ENCODE measurements at regions not wholly inside any gene's neighbourhood (a gene's known extent, or its start where the extent isn't known, plus 50 kb on each side); places are given as distances from the start of the nearest gene placed in this dataset.

- peak; percentile 100 for DNase-seq (ENCODE audit: low spot score)
Measured at GRCh38 chr18:38940863-38941531, 1375.4 kb upstream of the CELF4 start.

- DNase-seq (ENCODE audit: low spot score) = no peak
Measured at GRCh38 chr18:38940475-38940862, 1374.9 kb upstream of the CELF4 start.

- DNase-seq (ENCODE audit: low spot score) = no peak
Measured at GRCh38 chr18:38933910-38934510, 1368.4 kb upstream of the CELF4 start.

GRCh38 chr18:38933322-38933721 is 1367.7 kb upstream of the CELF4 start:
- no peak for DNase-seq (ENCODE audit: low spot score)

GRCh38 chr18:38932752-38933151 is 1367.2 kb upstream of the CELF4 start:
- DNase-seq (ENCODE audit: low spot score) = no peak

GRCh38 chr18:38931754-38932050 is 1366.1 kb upstream of the CELF4 start:
- DNase-seq (ENCODE audit: low spot score) = no peak

GRCh38 chr18:38930881-38931753 is 1365.5 kb upstream of the CELF4 start:
- DNase-seq (ENCODE audit: low spot score) = no peak

GRCh38 chr18:38923540-38923939 is 1357.9 kb upstream of the CELF4 start:
- DNase-seq (ENCODE audit: low spot score) = no peak

GRCh38 chr18:38923126-38923525 is 1357.5 kb upstream of the CELF4 start:
- DNase-seq (ENCODE audit: low spot score) = no peak

GRCh38 chr18:38909972-38910371 is 1344.4 kb upstream of the CELF4 start:
- DNase-seq (ENCODE audit: low spot score) = peak; percentile 30

GRCh38 chr18:38902796-38903195 is 1337.2 kb upstream of the CELF4 start:
- DNase-seq (ENCODE audit: low spot score) = no peak

- no peak for DNase-seq (ENCODE audit: low spot score)
Measured at GRCh38 chr18:38900445-38900844, 1334.8 kb upstream of the CELF4 start.

- DNase-seq (ENCODE audit: low spot score) = no peak
Measured at GRCh38 chr18:38900031-38900430, 1334.4 kb upstream of the CELF4 start.

GRCh38 chr18:38899252-38899651 is 1333.7 kb upstream of the CELF4 start:
- DNase-seq (ENCODE audit: low spot score) = no peak

- no peak for DNase-seq (ENCODE audit: low spot score)
Measured at GRCh38 chr18:38898167-38898566, 1332.6 kb upstream of the CELF4 start.

- no peak for DNase-seq (ENCODE audit: low spot score)
Measured at GRCh38 chr18:38895560-38895959, 1330.0 kb upstream of the CELF4 start.

GRCh38 chr18:38887671-38888020 is 1322.0 kb upstream of the CELF4 start:
- no peak for DNase-seq (ENCODE audit: low spot score)

- no peak for DNase-seq (ENCODE audit: low spot score)
Measured at GRCh38 chr18:38886861-38887670, 1321.5 kb upstream of the CELF4 start.

GRCh38 chr18:38886235-38886634 is 1320.6 kb upstream of the CELF4 start:
- DNase-seq (ENCODE audit: low spot score) = no peak

- DNase-seq (ENCODE audit: low spot score) = no peak
Measured at GRCh38 chr18:38884050-38884449, 1318.5 kb upstream of the CELF4 start.

GRCh38 chr18:38883111-38883510 is 1317.5 kb upstream of the CELF4 start:
- DNase-seq (ENCODE audit: low spot score) = no peak

- no peak for DNase-seq (ENCODE audit: low spot score)
Measured at GRCh38 chr18:38879871-38880270, 1314.3 kb upstream of the CELF4 start.
